ENCODE measurements at regions not wholly inside any gene's neighbourhood (a gene's known extent, or its start where the extent isn't known, plus 50 kb on each side); places are given as distances from the start of the nearest gene placed in this dataset.
"Not testable (repeated sequence)": the region's sequence is repeated elsewhere in the genome, so short reads cannot be mapped to it uniquely, and the experiment has no call there.

DNA sequence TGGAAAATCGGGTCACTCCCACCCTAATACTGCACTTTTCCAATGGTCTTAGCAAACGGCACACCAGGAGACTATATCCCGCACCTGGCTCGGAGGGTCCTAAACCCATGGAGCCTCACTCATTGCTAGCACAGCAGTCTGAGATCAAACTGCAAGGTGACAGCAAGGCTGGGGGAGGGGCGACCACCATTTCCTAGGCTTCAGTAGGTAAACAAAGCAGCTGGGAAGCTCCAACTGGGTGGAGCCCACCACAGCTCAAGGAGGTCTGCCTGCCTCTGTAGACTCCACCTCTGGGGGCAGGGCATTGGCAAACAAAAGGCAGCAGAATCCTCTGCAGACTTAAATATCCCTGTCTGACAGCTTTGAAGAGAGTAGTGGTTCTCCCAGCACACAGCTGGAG lies 109.0 kb upstream of the DEFB108B start:
- DNase-seq, result not testable (repeated sequence)

DNA sequence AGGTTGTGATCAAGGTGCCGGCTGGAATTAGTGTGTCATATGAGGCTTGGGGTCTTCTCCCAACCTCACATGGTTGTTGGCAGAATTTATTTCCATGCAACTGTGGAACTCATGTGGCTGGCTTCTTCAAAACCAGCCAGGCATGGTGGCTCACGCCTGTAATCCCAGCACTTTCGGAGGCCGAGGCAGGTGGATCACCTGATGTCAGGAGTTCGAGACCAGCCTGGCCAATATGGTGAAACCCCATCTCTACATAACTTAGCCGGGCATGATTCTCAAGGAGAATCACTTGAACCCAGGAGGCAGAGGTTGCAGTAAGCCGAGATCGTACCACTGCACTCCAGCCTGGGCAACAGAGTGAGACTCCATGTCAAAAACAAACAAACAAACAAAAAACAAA lies 102.3 kb upstream of the DEFB108B start:
- DNase-seq, result not testable (repeated sequence)

DNA sequence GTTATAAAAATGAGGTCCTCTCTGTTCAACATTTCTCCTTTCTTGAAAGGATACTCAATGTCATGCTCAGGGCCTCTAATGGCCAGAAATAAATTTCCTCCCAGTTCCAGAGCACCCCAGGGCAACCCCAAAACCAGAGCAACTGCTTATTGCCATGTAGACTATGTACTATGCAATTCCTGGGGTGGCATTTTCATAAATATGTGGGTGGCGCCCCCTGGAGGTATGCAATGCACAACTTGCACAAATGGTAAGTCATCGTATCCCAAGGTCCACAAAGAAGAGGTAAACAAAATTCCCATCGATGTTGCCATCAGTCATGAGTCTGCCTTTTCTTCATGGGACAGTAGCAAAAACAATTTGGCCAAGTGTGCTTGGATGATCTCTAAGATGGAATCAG lies 98.6 kb upstream of the DEFB108B start:
- peak in 1 of 2 donors; percentile 3 for DNase-seq

DNA sequence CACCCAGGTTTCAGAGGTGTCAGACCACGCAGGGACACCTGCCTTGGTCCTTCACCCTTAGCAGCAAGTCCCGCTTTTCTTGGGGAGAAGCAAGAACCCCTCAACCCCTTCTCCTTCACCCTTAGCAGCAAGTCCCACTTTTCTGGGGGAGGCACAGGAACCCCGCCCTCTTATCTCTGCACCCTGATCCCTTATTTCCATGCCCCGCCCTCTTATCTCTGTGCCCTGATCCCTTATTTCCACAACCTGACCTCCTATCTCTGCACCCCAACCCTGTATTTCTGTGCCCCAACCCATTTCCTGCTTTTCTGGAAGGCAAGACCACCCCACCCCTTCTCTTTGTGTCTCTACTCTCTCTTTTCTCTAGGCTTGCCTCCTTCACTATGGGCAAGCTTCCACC lies 94.7 kb upstream of the DEFB108B start:
- not testable (repeated sequence) for DNase-seq

DNA sequence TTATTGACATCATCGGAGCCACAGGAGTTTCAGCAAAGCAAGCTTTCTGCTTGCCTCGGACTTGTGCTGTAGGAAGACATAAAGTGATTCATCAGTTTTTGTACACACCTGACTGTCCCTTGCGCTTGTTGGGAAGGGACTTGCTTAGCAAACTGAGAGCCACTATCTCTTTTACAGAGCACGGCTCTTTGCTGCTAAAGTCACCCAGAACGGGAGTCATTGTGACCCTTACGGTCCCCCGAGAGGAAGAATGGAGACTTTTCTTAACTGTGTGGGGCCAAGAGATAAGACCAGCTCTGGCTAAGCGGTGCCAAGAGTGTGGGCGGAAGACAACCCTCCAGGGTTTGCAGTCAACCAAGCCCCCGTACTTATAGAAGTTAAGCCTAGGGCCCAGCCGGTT lies 89.6 kb upstream of the DEFB108B start:
- not testable (repeated sequence) for DNase-seq

DNA sequence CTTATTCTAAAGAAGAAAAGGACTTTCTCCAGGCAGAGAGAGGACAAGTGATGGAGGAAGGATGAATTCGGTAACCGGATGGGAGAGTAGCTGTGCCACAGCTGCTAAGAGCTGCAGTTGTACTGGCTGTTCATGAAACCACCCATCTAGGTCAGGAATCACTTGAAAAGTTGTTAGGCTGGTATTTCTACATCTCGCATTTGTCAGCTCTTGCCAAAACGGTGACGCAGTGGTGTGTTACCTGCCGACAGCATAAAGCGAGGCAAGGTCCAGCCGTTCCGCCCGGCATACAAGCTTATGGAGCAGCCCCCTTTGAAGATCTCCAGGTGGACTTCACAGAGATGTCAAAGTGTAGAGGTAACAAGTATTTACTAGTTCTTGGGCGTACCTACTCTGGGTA lies 87.3 kb upstream of the DEFB108B start:
- not testable (repeated sequence) for DNase-seq

DNA sequence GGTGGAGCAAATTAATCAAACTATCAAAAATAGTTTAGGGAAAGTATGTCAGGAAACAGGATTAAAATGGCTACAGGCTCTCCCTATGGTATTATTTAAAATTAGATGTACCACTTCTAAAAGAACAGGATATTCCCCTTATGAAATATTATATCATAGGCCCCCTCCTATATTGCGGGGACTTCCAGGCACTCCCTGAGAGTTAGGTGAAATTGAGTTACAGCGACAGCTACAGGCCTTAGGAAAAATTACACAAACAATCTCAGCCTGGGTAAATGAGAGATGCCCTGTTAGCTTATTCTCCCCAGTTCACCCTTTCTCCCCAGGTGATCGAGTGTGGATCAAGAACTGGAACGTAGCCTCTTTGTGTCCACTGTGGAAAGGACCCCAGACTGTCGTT lies 86.7 kb upstream of the DEFB108B start:
- not testable (repeated sequence) for DNase-seq

DNA sequence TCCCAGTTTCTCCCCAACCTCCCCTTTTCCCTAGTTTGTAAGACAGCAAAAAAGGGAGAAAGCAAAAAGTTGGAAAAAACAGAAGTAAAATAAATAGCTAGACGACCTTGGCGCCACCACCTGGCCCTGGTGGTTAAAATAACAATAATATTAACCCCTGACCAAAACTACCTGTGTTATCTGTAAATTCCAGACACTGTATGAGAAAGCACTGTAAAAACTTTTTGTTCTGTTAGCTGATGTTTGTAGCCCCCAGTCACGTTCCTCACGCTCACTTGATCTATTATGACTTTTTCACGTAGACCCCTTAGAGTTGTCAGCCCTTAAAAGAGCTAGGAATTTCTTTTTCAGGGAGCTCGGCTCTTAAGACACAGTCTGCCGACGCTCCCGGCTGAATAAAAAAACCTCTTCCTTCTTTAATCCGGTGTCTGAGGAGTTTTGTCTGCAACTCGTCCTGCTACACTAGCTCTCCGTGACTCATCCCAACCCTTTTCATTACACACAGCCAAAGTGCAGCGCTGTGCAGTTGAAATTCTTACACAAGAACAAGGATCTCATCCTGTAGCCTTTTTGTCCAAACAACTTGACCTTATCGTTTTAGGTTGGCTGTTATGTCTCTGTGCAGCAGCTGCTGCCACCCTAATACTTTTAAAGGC lies 83.9 kb upstream of the DEFB108B start:
- DNase-seq, result not testable (repeated sequence)

DNA sequence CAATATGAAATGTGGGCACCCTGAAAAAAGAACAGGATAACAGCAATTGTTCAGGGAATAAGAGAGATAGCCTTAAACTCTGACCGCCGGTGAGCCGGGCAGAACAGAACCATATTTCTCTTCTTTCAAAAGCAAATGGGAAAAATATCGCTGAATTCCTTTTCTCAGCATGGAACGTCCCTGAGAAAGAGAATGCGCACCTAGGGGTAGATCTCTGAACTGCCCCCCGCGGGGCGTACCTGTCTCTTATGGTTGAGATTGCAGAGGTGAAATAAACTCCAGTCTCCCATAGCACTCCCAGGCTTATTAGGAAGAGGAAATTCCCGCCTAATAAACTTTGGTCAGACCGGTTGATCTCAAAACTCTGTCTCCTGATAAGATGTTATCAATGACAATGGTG lies 82.1 kb upstream of the DEFB108B start:
- not testable (repeated sequence) for DNase-seq

DNA sequence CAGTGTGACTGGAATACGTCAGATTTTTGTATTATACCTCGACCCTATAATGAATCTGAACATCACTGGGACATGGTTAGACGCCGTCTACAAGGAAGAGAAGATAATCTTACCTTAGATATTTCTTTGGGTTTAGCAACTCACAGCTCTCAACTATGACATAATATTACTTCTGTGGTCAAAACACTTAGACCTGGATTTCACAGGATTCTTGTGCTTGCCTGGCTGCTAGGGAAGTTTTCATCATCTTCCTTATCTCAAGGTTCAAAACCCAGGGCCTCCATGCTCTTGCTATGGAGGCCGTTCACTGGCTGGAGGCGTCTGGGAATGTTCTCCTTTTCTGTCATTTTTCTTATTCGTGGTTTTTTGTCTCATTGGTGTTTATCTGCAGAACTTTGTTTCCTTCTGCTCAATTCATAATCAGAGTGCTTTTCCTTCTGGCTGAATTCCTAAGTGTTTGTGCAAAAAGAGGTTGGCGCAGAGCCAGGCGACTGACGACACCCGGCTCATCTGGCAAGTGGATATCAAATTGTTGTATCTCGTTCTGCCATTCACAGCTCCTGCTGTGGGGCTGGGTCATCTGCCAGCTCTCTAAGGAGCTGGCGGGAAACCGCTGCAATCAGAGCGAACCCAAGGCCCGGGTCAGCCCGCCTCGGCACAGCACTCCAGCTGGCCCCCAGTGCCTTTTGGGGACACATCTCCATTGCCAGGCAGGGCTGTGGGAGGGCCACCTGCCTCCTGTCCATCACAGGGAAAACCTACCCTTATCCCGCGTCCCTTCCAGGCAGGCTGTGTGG lies 68.1 kb upstream of the DEFB108B start:
- not testable (repeated sequence) for DNase-seq

DNA sequence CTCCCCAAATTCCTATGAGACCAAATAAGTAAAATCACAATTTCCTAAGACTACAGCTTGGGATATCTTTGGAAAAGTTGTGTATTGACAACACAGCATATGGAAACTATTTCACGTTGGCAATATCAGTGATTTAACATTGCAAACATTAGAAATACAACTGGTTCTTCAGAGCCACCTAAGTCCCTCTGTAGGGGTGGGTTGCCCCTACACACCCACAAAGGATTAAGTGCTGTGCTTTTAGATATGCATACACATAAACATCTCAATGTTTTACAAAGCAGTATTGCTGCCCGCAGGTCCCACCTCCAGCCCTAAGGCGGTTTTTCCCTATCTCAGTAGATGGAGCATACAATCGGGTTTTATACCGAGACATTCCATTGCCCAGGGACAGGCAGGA lies 66.0 kb upstream of the DEFB108B start:
- not testable (repeated sequence) for DNase-seq

DNA sequence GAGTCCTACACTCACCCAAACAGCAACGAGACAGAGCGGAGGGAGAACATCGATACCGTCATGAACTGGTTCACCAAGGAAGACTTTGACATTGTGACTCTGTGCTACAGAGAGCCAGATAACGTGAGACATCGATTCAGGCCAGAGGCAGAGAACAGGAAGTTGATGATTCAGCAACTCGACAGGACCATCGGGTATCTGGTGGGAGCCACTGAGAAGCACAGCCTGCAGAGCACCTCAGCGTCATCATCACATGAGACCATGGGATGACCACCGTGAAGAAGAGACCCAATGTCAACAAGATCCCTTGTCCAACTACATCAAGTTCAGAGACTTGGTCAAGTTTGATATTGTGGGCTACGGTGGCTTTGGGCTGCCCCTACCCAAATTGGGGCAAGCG lies 60.8 kb upstream of the DEFB108B start:
- DNase-seq, result not testable (repeated sequence)

DNA sequence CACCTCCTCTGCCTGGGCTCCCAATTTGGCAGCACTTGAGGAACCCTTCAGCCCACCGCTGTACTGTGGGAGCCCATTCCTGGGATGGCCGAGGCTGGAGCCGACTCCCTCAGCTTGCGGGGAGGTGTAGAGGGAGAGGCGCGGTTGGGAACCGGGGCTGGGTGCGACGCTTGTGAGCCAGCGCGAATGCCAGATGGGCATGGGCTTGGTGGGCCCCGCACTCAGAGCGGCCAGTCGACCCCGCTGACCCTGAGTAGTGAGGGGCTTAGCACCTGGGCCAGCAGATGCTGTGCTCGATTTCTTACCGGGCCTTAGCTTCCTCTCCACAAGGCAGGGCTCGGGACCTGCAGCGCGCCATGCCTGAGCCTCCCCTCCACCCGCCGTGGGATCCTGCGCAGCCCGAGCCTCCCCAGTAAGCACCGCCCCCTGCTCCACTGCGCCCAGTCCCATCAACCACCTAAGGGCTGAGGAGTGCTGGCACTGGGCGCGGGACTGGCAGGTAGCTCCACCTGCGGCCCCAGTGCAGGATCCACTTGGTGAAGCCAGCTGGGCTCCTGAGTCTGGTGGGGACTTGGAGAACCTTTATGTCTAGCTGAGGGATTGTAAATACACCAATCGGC lies 58.3 kb upstream of the DEFB108B start:
- no peak for DNase-seq

DNA sequence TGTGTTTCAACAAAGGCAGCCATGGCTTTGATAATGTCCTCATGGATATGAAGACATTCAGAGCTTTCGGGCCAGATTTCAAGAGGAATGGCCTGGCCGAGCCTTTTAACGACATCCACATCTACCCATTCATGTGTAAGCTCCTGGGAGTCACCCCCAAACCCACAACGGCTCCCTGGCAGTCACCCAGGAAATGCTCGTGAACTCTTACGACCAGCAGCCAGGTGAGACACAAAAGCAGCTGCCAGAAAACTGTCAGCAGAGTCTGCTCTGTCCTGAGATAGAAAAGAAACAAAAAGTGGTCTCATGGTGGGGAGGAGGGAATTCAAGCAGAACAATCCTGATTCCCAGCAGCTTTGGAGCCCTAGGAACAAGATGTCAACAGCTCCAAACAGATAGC lies 52.9 kb upstream of the DEFB108B start:
- DNase-seq, result not testable (repeated sequence)

DNA sequence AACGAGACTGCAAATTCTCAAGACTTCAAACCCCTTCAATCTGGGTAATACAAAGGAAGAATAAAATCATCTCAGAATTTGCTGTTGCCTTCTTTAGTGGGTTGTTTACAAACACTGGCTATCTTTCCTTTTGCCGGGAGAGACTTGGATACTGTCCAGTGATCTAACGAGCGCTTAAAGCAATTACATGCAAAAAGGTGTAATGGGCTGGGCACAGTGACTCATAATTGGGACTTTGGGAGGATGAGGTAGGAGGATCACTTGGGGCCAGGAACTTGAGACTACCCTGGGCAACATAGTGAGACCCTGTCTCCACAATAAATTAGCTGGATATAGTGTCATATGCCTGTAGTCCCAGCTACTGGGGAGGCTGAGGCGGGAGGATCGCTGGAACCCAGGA lies 52.2 kb upstream of the DEFB108B start:
- not testable (repeated sequence) for DNase-seq

DNA sequence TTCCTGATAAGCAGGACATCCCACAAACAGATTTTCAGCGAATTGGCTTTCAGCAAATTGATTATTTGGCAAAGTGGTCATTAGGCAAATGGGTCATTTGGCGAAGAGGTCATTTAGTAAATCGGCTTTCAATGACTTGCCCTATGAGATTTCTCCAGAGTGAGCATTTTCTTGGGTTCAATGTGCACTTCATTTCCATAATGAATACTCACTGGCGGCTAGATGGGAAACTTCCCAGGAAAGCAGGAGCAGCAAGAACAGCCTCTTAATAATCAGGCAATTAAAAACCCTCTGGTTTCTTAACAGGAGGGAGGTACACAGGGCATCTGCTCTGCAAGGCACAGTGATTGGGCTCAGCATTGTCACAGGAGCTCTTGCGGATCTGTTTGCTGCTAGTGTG lies 51.5 kb upstream of the DEFB108B start:
- not testable (repeated sequence) for DNase-seq

DNA sequence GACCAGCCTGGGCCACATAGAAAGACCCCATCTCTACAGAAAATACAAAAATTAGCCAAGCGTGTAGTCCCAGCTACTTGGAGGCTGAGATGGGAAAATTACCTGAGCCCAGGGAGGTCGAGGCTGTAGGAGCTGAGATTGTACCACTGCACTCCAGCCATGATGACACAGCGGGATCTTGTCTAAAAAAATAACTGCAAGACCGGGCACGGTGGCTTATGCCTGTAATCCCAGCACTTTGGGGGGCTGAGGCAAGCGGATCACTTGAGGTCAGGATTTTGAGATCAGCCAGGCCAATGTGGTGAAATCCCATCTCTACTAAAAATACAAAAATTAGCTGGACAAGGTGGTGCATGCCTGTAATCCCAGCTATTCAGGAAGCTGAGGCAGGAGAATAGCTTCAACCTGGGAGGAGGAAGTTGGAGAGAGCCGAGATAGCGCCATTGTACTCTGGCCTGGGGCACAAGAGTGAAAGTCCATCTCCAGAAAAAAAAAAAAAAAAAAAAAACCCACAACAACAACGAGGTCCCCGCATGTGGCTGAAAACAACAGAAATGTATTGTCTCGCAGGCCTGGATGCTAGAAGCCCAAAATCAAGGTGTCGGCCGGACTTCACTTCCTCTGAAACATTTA lies 50.7 kb upstream of the DEFB108B start:
- DNase-seq, result not testable (repeated sequence)

DNA sequence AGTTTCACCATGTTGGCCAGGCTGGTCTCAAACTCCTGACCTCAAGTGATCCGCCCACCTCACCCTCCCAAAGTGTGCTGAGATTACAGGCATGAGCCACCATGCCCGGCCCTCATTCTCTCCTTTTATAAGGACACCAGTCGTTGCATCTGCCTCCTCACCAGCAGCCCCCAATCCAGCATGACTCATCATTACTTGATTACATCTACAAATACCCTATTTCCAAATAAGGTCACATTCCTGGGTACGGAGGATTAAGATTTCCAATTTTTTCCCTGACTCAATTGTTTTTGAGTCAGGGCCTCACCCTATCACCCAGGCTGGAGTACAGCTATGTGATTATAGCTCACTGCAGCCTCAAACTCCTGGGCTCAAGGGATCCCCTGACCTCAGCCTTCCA lies 49.8 kb upstream of the DEFB108B start:
- not testable (repeated sequence) for DNase-seq
